Panc1 (cell line): ENCODE measurements at regions not wholly inside any gene's neighbourhood (a gene's known extent, or its start where the extent isn't known, plus 50 kb on each side); places are given as distances from the start of the nearest gene placed in this dataset.

Source experiments
- CTCF ChIP-seq: fragments of 450-650 bp; IDR thresholded peaks from 2 replicates; pipeline ENCODE4 v1.5.1; 2017; ENCODE audit warnings: mild to moderate bottlenecking
- POLR2AphosphoS5 ChIP-seq: IDR thresholded peaks from 2 replicates; pipeline ENCODE4 v1.6.1; 2012; ENCODE audit warnings: mild to moderate bottlenecking, low read depth, low read length, moderate library complexity
- REST ChIP-seq, 2 experiments: IDR thresholded peaks; 2 replicates each; pipeline ENCODE4 v1.6.1; 2011 to 2012; ENCODE audit warnings: low read depth in 2 of 2, control low read depth in 1 of 2, low read length in 1 of 2, mild to moderate bottlenecking in 1 of 2, moderate library complexity in 1 of 2; ENCODE audit not compliant: insufficient read depth in 1 of 2
- SIN3A ChIP-seq: IDR thresholded peaks from 2 replicates; pipeline ENCODE4 v1.6.1; 2012; ENCODE audit warnings: low read depth, mild to moderate bottlenecking, low read length, moderate library complexity, borderline replicate concordance; ENCODE audit not compliant: insufficient read depth
- TCF7L2 ChIP-seq: IDR thresholded peaks from 2 replicates; pipeline ENCODE4 v1.6.1; 2011; ENCODE audit warnings: mild to moderate bottlenecking, low read depth, low read length, inconsistent platforms

GRCh38 chr4:45855857-45856256 lies 268.0 kb downstream of the GABRG1 start:
- no peak for TF ChIP-seq POLR2AphosphoS5
- no peak for TF ChIP-seq CTCF
- TF ChIP-seq REST (IDR thresholded peaks at IDR 0.05; ENCODE audit: insufficient read depth in 1 of 2, low read depth in 2 of 2, low read length in 1 of 2): no peak
- no peak for TF ChIP-seq SIN3A
- no peak for TF ChIP-seq TCF7L2
